Mammary epithelial cell (primary cell): ENCODE measurements at regions not wholly inside any gene's neighbourhood (a gene's known extent, or its start where the extent isn't known, plus 50 kb on each side); places are given as distances from the start of the nearest gene placed in this dataset.

ENCODE experiments used
- EZH2 ChIP-seq: IDR thresholded peaks from 2 replicates; pipeline ENCODE4 v1.6.1; 2012; ENCODE audit warnings: low read length, inconsistent platforms, borderline replicate concordance
- TF ChIP-seq, protein P1 (sequence below), 2 donors: IDR thresholded peaks in 1 of 2; conservative IDR thresholded peaks in 1 of 2; 2 replicates each; pipeline ENCODE4 v1.5.1; 2011 to 2012; ENCODE audit warnings: inconsistent platforms in 2 of 2, low read length in 2 of 2, mild to moderate bottlenecking in 2 of 2, control low read depth in 1 of 2, low read depth in 1 of 2; ENCODE audit not compliant: insufficient read depth in 1 of 2; ENCODE audit errors: extremely low read depth in 1 of 2

DNA sequence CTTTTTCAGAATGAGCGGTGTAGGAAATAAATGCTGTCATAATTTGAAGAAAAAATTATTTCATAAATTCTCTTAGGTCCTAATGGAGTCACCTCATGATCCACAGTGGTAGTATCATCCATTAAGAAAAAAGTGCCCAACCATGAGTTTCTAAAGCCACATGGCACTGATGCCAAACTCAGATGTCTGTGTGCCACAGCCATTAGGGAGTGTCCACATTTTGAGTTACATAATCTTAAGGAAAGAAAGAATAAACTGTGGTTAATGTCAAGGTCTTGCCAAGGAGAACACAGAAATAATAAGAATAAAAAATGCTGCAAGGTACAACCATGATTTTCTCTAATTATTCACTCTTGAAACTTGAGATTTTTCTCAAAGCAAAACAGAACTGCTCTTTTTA, 1101.8 kb downstream of the SORCS3 start:
- TF ChIP-seq, protein P1, sequence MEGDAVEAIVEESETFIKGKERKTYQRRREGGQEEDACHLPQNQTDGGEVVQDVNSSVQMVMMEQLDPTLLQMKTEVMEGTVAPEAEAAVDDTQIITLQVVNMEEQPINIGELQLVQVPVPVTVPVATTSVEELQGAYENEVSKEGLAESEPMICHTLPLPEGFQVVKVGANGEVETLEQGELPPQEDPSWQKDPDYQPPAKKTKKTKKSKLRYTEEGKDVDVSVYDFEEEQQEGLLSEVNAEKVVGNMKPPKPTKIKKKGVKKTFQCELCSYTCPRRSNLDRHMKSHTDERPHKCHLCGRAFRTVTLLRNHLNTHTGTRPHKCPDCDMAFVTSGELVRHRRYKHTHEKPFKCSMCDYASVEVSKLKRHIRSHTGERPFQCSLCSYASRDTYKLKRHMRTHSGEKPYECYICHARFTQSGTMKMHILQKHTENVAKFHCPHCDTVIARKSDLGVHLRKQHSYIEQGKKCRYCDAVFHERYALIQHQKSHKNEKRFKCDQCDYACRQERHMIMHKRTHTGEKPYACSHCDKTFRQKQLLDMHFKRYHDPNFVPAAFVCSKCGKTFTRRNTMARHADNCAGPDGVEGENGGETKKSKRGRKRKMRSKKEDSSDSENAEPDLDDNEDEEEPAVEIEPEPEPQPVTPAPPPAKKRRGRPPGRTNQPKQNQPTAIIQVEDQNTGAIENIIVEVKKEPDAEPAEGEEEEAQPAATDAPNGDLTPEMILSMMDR (conservative IDR thresholded peaks at IDR 0.05 in 1 of 2, IDR thresholded peaks at IDR 0.05 in 1 of 2; ENCODE audit: extremely low read depth in 1 of 2, insufficient read depth in 1 of 2, low read depth in 1 of 2, low read length in 2 of 2), result no peak
- TF ChIP-seq EZH2, result no peak
